ENCODE measurements at regions not wholly inside any gene's neighbourhood (a gene's known extent, or its start where the extent isn't known, plus 50 kb on each side); places are given as distances from the start of the nearest gene placed in this dataset.

- TF ChIP-seq CREB1 (CRISPR knock-in tag; IDR thresholded peaks at IDR 0.05; ENCODE audit: low read depth) (no peak), ZNF331 (CRISPR knock-in tag; IDR thresholded peaks at IDR 0.05; ENCODE audit: low read depth) (no peak), CTCF (conservative IDR thresholded peaks at IDR 0.05; ENCODE audit: low read depth in 2 of 2) (no peak)
Observed at GRCh38 chr11:128271401-128271800, 316.0 kb downstream of the ETS1 start (continued).

DNA sequence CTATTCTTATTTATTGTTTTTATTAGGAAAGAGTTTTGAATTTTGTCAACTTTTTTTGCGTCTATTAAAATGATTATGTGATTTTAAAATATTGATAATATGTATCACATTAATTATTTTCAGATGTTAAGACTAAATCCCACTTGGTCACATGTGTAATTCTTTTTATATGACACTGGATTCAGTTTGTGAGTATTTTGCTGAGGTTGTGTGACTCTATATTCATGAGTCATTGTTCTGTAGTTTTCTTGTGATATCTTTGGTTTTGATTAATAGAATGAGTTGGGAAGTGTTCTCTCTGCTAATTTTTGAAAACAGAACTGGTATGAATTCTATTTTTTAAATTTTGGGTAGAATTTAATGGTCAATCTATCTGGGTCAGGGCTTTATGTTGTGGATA, 317.9 kb downstream of the ETS1 start:
- Histone ChIP-seq H3K79me2 (replicated peaks; ENCODE audit: insufficient read depth) (no peaks in the 10 kb centered on the region), H4K20me1 (replicated peaks; ENCODE audit: insufficient read depth) (no peaks in the 10 kb centered on the region), H3K27ac (ENCODE audit: low read depth) (no peak overlapping the region), H3F3A (replicated peaks; ENCODE audit: low read depth) (no peaks in the 10 kb centered on the region), H3K4me3 (no peak overlapping the region), H2AFZ (no peak overlapping the region), H3K36me3 (ENCODE audit: insufficient read depth) (no peaks in the 10 kb centered on the region), H3K27me3 (ENCODE audit: insufficient read depth) (no peaks in the 10 kb centered on the region), H3K4me2 (no peak overlapping the region), H3K9me2 (ENCODE audit: insufficient read depth) (no peaks in the 10 kb centered on the region), H3K4me1 (ENCODE audit: insufficient read depth) (no peaks in the 10 kb centered on the region)
- DNase-seq (ENCODE audit: low spot score) (no peak), ATAC-seq (no peak)
- Mint-ChIP-seq H3K4me3 (no peak overlapping the region), H3K36me3 (ENCODE audit: low read depth) (no peaks in the 10 kb centered on the region), H3K4me1 (no peaks in the 10 kb centered on the region), H3K9me3 (no peaks in the 10 kb centered on the region), H3K27me3 (ENCODE audit: insufficient read depth, low read depth, poor library complexity) (no peaks in the 10 kb centered on the region), H3K27ac (no peak overlapping the region)
- TF ChIP-seq NANOG (IDR thresholded peaks at IDR 0.05; ENCODE audit: borderline replicate concordance) (no peak), ZNF462 (CRISPR knock-in tag; IDR thresholded peaks at IDR 0.05) (no peak), POLR2AphosphoS5 (IDR thresholded peaks at IDR 0.05; ENCODE audit: low read depth) (no peak), ZNF114 (CRISPR knock-in tag; IDR thresholded peaks at IDR 0.05) (no peak), CREB1 (CRISPR knock-in tag; IDR thresholded peaks at IDR 0.05; ENCODE audit: low read depth) (no peak), ZNF331 (CRISPR knock-in tag; IDR thresholded peaks at IDR 0.05; ENCODE audit: low read depth) (no peak), EZH2 (IDR thresholded peaks at IDR 0.05; ENCODE audit: low read depth, unreplicated experiment) (no peak)
- TF ChIP-seq, protein P1, sequence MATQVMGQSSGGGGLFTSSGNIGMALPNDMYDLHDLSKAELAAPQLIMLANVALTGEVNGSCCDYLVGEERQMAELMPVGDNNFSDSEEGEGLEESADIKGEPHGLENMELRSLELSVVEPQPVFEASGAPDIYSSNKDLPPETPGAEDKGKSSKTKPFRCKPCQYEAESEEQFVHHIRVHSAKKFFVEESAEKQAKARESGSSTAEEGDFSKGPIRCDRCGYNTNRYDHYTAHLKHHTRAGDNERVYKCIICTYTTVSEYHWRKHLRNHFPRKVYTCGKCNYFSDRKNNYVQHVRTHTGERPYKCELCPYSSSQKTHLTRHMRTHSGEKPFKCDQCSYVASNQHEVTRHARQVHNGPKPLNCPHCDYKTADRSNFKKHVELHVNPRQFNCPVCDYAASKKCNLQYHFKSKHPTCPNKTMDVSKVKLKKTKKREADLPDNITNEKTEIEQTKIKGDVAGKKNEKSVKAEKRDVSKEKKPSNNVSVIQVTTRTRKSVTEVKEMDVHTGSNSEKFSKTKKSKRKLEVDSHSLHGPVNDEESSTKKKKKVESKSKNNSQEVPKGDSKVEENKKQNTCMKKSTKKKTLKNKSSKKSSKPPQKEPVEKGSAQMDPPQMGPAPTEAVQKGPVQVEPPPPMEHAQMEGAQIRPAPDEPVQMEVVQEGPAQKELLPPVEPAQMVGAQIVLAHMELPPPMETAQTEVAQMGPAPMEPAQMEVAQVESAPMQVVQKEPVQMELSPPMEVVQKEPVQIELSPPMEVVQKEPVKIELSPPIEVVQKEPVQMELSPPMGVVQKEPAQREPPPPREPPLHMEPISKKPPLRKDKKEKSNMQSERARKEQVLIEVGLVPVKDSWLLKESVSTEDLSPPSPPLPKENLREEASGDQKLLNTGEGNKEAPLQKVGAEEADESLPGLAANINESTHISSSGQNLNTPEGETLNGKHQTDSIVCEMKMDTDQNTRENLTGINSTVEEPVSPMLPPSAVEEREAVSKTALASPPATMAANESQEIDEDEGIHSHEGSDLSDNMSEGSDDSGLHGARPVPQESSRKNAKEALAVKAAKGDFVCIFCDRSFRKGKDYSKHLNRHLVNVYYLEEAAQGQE (IDR thresholded peaks at IDR 0.05; ENCODE audit: unreplicated experiment): no peak

Data from GM23338 (cell line).